ENCODE measurements at regions not wholly inside any gene's neighbourhood (a gene's known extent, or its start where the extent isn't known, plus 50 kb on each side); places are given as distances from the start of the nearest gene placed in this dataset.

GRCh38 chr15:61389334-61390028 lies 160.4 kb upstream of the RORA start:
- TF ChIP-seq CTCF (IDR thresholded peaks at IDR 0.05): no peak
- TF ChIP-seq POLR2A (IDR thresholded peaks at IDR 0.05): no peak
- TF ChIP-seq EP300 (IDR thresholded peaks at IDR 0.05; ENCODE audit: low read depth): no peak
